SU-DHL-6 (cell line): ENCODE measurements at regions not wholly inside any gene's neighbourhood (a gene's known extent, or its start where the extent isn't known, plus 50 kb on each side); places are given as distances from the start of the nearest gene placed in this dataset.

ENCODE experiments used
- H2AFZ ChIP-seq: fragments of 200-600 bp; sonication (generic); 2 replicates; pipeline ENCODE4 v1.6.1; 2014; ENCODE audit warnings: low read depth, mild to moderate bottlenecking, moderate library complexity, mixed read lengths, antibody characterized with exemption, low read length; ENCODE audit not compliant: severe bottlenecking
- H3F3A ChIP-seq: fragments of 200-600 bp; shearing (Covaris generic); 2 replicates; pipeline ENCODE4 v1.6.0; 2016; ENCODE audit warnings: antibody characterized with exemption, mild to moderate bottlenecking; ENCODE audit not compliant: insufficient read depth
- H3K27ac ChIP-seq: fragments of 200-600 bp; sonication (generic); 2 replicates; pipeline ENCODE4 v1.5.1; 2016; ENCODE audit warnings: low read depth, mild to moderate bottlenecking, low read length, moderate library complexity, mixed read lengths
- H3K27me3 ChIP-seq: fragments of 200-600 bp; sonication (generic), shearing (Covaris generic); 2 replicates; pipeline ENCODE4 v1.6.0; 2014; ENCODE audit warnings: mild to moderate bottlenecking, low read length
- H3K36me3 ChIP-seq: fragments of 200-600 bp; sonication (generic); 2 replicates; pipeline ENCODE4 v1.6.1; 2014; ENCODE audit warnings: mild to moderate bottlenecking, low read length, mixed read lengths
- H3K4me2 ChIP-seq: fragments of 300-600, 200-600 bp; shearing (Covaris generic), sonication (generic); 2 replicates; pipeline ENCODE4 v1.6.0; 2014; ENCODE audit warnings: low read length, low read depth, mild to moderate bottlenecking; ENCODE audit not compliant: poor library complexity, severe bottlenecking
- H3K4me3 ChIP-seq: fragments of 200-600 bp; sonication (generic); 2 replicates; pipeline ENCODE4 v1.5.1; 2014; ENCODE audit warnings: antibody characterized with exemption, low read length, mild to moderate bottlenecking, mixed read lengths; ENCODE audit not compliant: insufficient read depth, poor library complexity, severe bottlenecking
- H3K79me2 ChIP-seq: fragments of 200-600 bp; sonication (generic); 2 replicates; pipeline ENCODE4 v1.6.1; 2014; ENCODE audit warnings: mild to moderate bottlenecking, low read length, moderate library complexity; ENCODE audit not compliant: insufficient read depth
- H3K9ac ChIP-seq: fragments of 200-600 bp; sonication (generic); 2 replicates; pipeline ENCODE4 v1.7.0; 2014; ENCODE audit warnings: mild to moderate bottlenecking, low read length
- H3K9me2 ChIP-seq: fragments of 200-600 bp; sonication (generic); replicated peaks from 2 replicates; pipeline ENCODE4 v1.6.1; 2014; ENCODE audit warnings: low read length; ENCODE audit not compliant: insufficient read depth
- H3K9me3 ChIP-seq: fragments of 200-600 bp; sonication (generic); 2 replicates; pipeline ENCODE4 v1.6.1; 2014; ENCODE audit warnings: low read length, mixed read lengths; ENCODE audit not compliant: insufficient read depth
- H4K20me1 ChIP-seq: fragments of 200-600 bp; sonication (generic); 2 replicates; pipeline ENCODE4 v1.6.1; 2014; ENCODE audit warnings: low read depth, mild to moderate bottlenecking, antibody characterized with exemption, low read length, moderate library complexity, mixed read lengths
- CTCF ChIP-seq: fragments of 200-600 bp; sonication (generic); IDR thresholded peaks from one replicate; pipeline ENCODE4 v1.5.1; 2017; ENCODE audit warnings: antibody characterized with exemption, mild to moderate bottlenecking, low read length, moderate library complexity; ENCODE audit not compliant: insufficient read depth, poor library complexity, severe bottlenecking
- EZH2phosphoT487 ChIP-seq: fragments of 200-600 bp; sonication (generic), shearing (Covaris generic); conservative IDR thresholded peaks from 2 replicates; pipeline ENCODE4 v1.6.1; 2018; ENCODE audit warnings: mild to moderate bottlenecking, antibody characterized with exemption, low read length, moderate library complexity, mixed read lengths

GRCh38 chr12:118536306-118536906 lies 160.1 kb downstream of the SUDS3 start:
- Histone ChIP-seq H3K4me3 (no peak overlapping the region), H3K27ac (no peak overlapping the region), H3K79me2 (no peaks in the 10 kb centered on the region), H3K9me2 (no peaks in the 10 kb centered on the region), H3K9ac (no peak overlapping the region), H3K27me3 (no peaks in the 10 kb centered on the region), H4K20me1 (no peaks in the 10 kb centered on the region), H3K4me2 (no peak overlapping the region), H3K36me3 (no peaks in the 10 kb centered on the region), H3F3A (no peaks in the 10 kb centered on the region), H3K9me3 (no peaks in the 10 kb centered on the region), H2AFZ (no peak overlapping the region)
- TF ChIP-seq EZH2phosphoT487: no peak

- Histone ChIP-seq H3K4me3 (no peak overlapping the region), H3K9me3 (no peaks in the 10 kb centered on the region), H3K79me2 (no peaks in the 10 kb centered on the region), H3K9ac (no peak overlapping the region), H3F3A (no peaks in the 10 kb centered on the region), H3K4me2 (no peak overlapping the region), H3K27ac (no peak overlapping the region), H2AFZ (no peak overlapping the region), H4K20me1 (no peaks in the 10 kb centered on the region), H3K27me3 (no peaks in the 10 kb centered on the region), H3K36me3 (no peaks in the 10 kb centered on the region), H3K9me2 (no peaks in the 10 kb centered on the region)
- TF ChIP-seq EZH2phosphoT487: no peak
Measured at GRCh38 chr12:118537481-118537917, 161.1 kb downstream of the SUDS3 start.

DNA sequence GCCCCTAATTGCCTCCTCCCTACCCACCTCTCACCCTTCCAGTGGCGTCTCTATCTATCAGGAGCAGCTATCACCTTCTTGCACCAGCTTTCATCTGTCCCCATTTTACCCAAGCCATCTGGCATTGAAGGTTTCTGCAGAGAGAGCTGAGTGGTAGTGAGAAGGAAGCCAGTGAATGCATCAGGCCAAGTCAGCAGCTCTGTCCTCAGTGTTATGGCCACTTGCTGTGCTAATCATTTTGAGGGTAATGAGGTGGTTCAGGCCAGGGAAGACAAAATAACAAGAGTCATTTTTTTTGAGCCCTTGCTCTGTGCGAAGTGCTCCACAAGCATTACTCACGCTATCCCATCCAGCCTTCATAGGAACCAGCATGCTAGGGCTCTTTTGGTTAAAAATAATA lies 164.7 kb downstream of the SUDS3 start:
- Histone ChIP-seq H3K4me2 (no peak overlapping the region), H3K27me3 (no peaks in the 10 kb centered on the region), H4K20me1 (no peaks in the 10 kb centered on the region), H3F3A (no peaks in the 10 kb centered on the region), H3K36me3 (no peaks in the 10 kb centered on the region), H3K9ac (no peak overlapping the region), H3K79me2 (no peaks in the 10 kb centered on the region), H3K9me2 (no peaks in the 10 kb centered on the region), H2AFZ (no peak overlapping the region), H3K27ac (no peak overlapping the region), H3K4me3 (no peak overlapping the region), H3K9me3 (no peaks in the 10 kb centered on the region)
- no peak for TF ChIP-seq EZH2phosphoT487
- no peak for TF ChIP-seq CTCF

DNA sequence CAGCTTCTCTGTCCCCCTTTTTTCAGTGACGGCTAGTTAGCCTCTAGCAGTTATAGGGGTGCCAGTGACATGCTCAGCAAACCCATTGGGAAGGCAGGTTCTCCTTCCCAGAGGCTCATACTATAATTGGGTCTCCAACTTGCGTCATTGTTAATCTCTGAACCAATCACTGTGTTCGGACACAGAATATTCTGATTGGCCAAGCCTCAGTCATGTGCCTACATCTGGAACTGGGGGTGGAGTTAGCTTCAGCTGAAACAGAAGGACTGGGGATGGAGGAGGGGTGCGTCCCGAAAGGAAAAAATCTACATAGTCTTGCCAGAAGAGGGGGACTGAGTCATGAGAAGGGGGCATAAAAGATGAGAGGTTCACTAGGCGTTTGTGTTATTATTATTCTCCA lies 165.6 kb downstream of the SUDS3 start:
- no peak overlapping the region for H3K9ac ChIP-seq
- H3K9me2 ChIP-seq: no peaks in the 10 kb centered on the region
- no peaks in the 10 kb centered on the region for H3K79me2 ChIP-seq
- no peaks in the 10 kb centered on the region for H3K27me3 ChIP-seq
- no peak for TF ChIP-seq CTCF
- no peak for TF ChIP-seq EZH2phosphoT487
- no peaks in the 10 kb centered on the region for H3K9me3 ChIP-seq
- no peak overlapping the region for H3K4me2 ChIP-seq
- H3K36me3 ChIP-seq: no peaks in the 10 kb centered on the region
- no peak overlapping the region for H2AFZ ChIP-seq
- no peaks in the 10 kb centered on the region for H3F3A ChIP-seq
- H3K27ac ChIP-seq: no peak overlapping the region
- no peak overlapping the region for H3K4me3 ChIP-seq
- no peaks in the 10 kb centered on the region for H4K20me1 ChIP-seq
